ENCODE measurements at regions not wholly inside any gene's neighbourhood (a gene's known extent, or its start where the extent isn't known, plus 50 kb on each side); places are given as distances from the start of the nearest gene placed in this dataset.

GRCh38 chr12:115672506-115673080 lies 604.9 kb downstream of the MED13L start:
- Histone ChIP-seq H3K27ac (ENCODE audit: low read depth in 1 of 2, low read length in 1 of 2) (no peak overlapping the region), H3K27me3 (ENCODE audit: control insufficient read depth in 3 of 3, insufficient read depth in 3 of 3, low read length in 2 of 3) (no peaks in the 10 kb centered on the region), H3K9me3 (ENCODE audit: control insufficient read depth in 4 of 4, insufficient read depth in 3 of 4, low read length in 3 of 4) (peaks cover 0 to 3% (median 0%) of the 10 kb centered on the region in 4 donors), H3K4me3 (no peak overlapping the region), H3K4me1 (ENCODE audit: control insufficient read depth in 5 of 5, insufficient read depth in 5 of 5, low read length in 5 of 5) (no peaks in the 10 kb centered on the region), H3K9ac (ENCODE audit: insufficient read depth in 1 of 2, low read length in 2 of 2) (no peak overlapping the region), H3K36me3 (ENCODE audit: control insufficient read depth in 4 of 4, insufficient read depth in 4 of 4, low read length in 4 of 4) (no peaks in the 10 kb centered on the region)
- ATAC-seq (ENCODE audit: insufficient read depth, low FRiP score) (no peak), DNase-seq (no peak)
- WGBS, 2 donors = 91 to 94% methylated on average over 11 of the region's 11 CpGs
- no peak for TF ChIP-seq CTCF (IDR thresholded peaks at IDR 0.05; ENCODE audit: control extremely low read depth, extremely low read depth)

- H3K4me1 ChIP-seq (ENCODE audit: control insufficient read depth in 5 of 5, insufficient read depth in 5 of 5, low read length in 5 of 5) = no peaks in the 10 kb centered on the region
- H3K36me3 ChIP-seq (ENCODE audit: control insufficient read depth in 4 of 4, insufficient read depth in 4 of 4, low read length in 4 of 4) = no peaks in the 10 kb centered on the region
- no peak for TF ChIP-seq CTCF (IDR thresholded peaks at IDR 0.05; ENCODE audit: control extremely low read depth, extremely low read depth)
- WGBS, 2 donors = 67 to 84% methylated on average over 3 of the region's 3 CpGs
- ATAC-seq (ENCODE audit: insufficient read depth, low FRiP score) (no peak), DNase-seq (no peak)
- H3K27ac ChIP-seq (ENCODE audit: low read depth in 1 of 2, low read length in 1 of 2) = no peak overlapping the region
- no peaks in the 10 kb centered on the region for H3K27me3 ChIP-seq (ENCODE audit: control insufficient read depth in 3 of 3, insufficient read depth in 3 of 3, low read length in 2 of 3)
- peaks cover 0 to 3% (median 0%) of the 10 kb centered on the region in 4 donors for H3K9me3 ChIP-seq (ENCODE audit: control insufficient read depth in 4 of 4, insufficient read depth in 3 of 4, low read length in 3 of 4)
- H3K4me3 ChIP-seq = no peak overlapping the region
- H3K9ac ChIP-seq (ENCODE audit: insufficient read depth in 1 of 2, low read length in 2 of 2) = no peak overlapping the region
Measured at GRCh38 chr12:115672086-115672485, 605.4 kb downstream of the MED13L start.

GRCh38 chr12:115670869-115671268 lies 606.6 kb downstream of the MED13L start:
- ATAC-seq (ENCODE audit: insufficient read depth, low FRiP score) = no peak
- H3K27ac ChIP-seq (ENCODE audit: low read depth in 1 of 2, low read length in 1 of 2) = no peak overlapping the region
- H3K4me1 ChIP-seq (ENCODE audit: control insufficient read depth in 5 of 5, insufficient read depth in 5 of 5, low read length in 5 of 5) = no peaks in the 10 kb centered on the region
- no peak for TF ChIP-seq CTCF (IDR thresholded peaks at IDR 0.05; ENCODE audit: control extremely low read depth, extremely low read depth)
- H3K9me3 ChIP-seq (ENCODE audit: control insufficient read depth in 4 of 4, insufficient read depth in 3 of 4, low read length in 3 of 4) = peaks cover 0 to 3% (median 0%) of the 10 kb centered on the region in 4 donors
- 77 to 93% methylated on average over 5 of the region's 5 CpGs for WGBS, 2 donors
- no peak for DNase-seq
- H3K27me3 ChIP-seq (ENCODE audit: control insufficient read depth in 3 of 3, insufficient read depth in 3 of 3, low read length in 2 of 3) = no peaks in the 10 kb centered on the region
- H3K9ac ChIP-seq (ENCODE audit: insufficient read depth in 1 of 2, low read length in 2 of 2) = no peak overlapping the region
- H3K36me3 ChIP-seq (ENCODE audit: control insufficient read depth in 4 of 4, insufficient read depth in 4 of 4, low read length in 4 of 4) = no peaks in the 10 kb centered on the region
- H3K4me3 ChIP-seq = no peak overlapping the region

- H3K27ac ChIP-seq (ENCODE audit: low read depth in 1 of 2, low read length in 1 of 2) = no peak overlapping the region
- no peak overlapping the region for H3K9ac ChIP-seq (ENCODE audit: insufficient read depth in 1 of 2, low read length in 2 of 2)
- no peaks in the 10 kb centered on the region for H3K27me3 ChIP-seq (ENCODE audit: control insufficient read depth in 3 of 3, insufficient read depth in 3 of 3, low read length in 2 of 3)
- no peaks in the 10 kb centered on the region for H3K36me3 ChIP-seq (ENCODE audit: control insufficient read depth in 4 of 4, insufficient read depth in 4 of 4, low read length in 4 of 4)
- H3K4me1 ChIP-seq (ENCODE audit: control insufficient read depth in 5 of 5, insufficient read depth in 5 of 5, low read length in 5 of 5) = no peaks in the 10 kb centered on the region
- H3K4me3 ChIP-seq = no peak overlapping the region
- ATAC-seq (ENCODE audit: insufficient read depth, low FRiP score) (no peak), DNase-seq (no peak)
- TF ChIP-seq CTCF (IDR thresholded peaks at IDR 0.05; ENCODE audit: control extremely low read depth, extremely low read depth) = no peak
- H3K9me3 ChIP-seq (ENCODE audit: control insufficient read depth in 4 of 4, insufficient read depth in 3 of 4, low read length in 3 of 4) = no peaks in the 10 kb centered on the region
- 81 to 86% methylated on average over 1 of the region's 1 CpG for WGBS, 2 donors
Measured at GRCh38 chr12:115667116-115667515, 610.4 kb downstream of the MED13L start.
